Daoy (cell line): ENCODE measurements at regions not wholly inside any gene's neighbourhood (a gene's known extent, or its start where the extent isn't known, plus 50 kb on each side); places are given as distances from the start of the nearest gene placed in this dataset.

ENCODE experiments used
- DNase-seq: peaks from one replicate; pipeline ENCODE4 v3.0.0-alpha.2; 2015; ENCODE audit warnings: low read depth

DNA sequence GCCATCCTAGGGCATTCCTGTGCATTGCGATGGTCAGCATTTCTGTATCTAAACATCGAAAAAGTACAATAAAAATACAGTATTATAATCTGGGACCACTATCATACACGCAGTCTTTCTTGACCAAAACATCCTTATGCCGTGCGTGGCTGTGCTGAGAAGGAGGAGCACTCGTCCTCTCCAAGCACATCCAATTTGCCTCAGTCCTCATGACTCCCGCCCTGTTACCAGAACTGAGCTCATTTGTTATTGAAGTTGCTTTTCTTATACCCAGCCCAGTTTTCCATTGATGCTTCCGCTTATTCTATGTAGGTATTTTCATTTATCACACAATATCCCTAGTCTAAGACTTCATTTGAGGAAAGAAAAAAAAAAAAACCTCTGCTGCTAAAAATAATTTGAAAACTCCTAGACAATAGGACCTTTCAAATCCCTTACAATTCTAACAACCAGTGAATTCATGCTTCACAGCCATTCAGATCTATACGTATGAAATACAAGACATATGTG is 236.9 kb upstream of the PLEKHG7 start:
- DNase-seq = no peak

DNA sequence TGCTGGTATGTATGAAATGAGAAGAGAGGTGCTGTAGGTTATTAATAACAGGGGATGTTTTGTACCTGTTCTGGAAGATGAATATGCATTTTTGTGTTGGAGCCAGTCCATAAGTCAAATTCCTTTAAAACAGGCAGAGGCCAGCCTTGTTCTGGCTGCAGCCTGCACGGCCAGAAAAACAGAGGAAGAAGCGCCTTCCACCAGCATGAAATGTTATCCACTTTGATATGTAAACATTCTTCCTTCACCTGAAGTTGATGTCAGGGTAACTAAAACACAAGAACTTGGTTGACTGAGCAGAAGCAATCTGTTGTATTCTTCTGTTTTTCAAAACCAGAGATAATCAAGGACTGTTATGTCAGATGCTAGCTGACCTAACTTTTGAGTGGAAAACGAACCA is 237.9 kb upstream of the PLEKHG7 start:
- no peak for DNase-seq

DNA sequence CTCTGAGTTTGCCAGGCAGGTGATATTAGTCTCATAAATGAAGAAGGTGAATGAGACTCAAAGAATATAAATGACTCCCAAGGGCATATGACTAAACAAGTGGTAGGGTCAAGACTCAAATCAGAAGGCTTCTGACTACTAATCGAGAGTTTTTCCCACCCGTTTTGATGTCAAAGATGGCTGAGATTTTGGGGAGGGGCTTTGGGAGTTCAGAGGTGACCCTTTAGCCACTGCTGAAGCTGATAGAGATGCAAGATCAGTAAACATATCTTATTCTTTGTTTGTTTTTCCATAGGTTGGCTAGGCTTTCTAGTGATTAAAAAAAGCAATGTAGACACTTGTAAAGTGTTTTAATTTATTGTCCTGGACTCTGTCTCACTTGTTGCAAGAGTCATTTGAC is 239.6 kb upstream of the PLEKHG7 start:
- DNase-seq = no peak

GRCh38 chr12:92462527-92462926 is 240.3 kb upstream of the PLEKHG7 start:
- DNase-seq = no peak

DNA sequence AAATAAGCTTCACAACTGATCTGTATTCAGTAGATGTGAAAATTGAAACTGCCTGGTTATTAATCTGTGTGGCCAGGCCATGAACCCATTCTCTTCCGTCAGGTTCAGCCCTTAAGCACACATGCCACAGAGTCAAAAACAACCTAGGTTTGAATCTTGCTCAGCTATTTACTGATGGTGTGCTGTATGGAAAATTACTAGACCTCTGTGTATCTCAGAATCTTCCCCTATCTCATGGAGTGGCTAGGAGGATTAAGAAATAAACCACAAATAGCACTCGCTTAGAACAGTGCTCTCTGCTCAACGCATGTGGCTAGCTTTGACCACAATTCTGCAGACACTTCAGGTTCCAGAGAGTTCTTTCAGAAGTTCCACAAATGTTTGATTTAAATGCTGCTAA is 240.7 kb upstream of the PLEKHG7 start:
- DNase-seq = no peak

DNA sequence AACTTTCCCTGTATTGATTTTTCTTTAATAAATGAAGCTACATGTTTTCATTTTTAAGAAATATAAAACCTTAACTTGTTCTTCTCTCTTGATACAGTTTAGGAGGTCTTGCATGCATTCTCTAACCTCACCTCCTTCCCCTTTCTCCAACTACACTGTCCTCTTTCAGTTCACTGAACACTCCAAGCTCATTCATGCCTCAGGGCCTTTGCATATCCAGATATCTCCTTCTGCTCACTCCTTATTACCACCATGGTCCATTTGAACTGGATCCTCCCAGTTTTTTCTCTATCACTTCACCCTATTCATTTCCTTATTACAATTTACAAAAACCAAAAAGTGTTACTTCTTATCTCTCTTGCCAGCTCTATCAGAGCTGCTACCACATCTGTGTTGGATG is 242.9 kb upstream of the PLEKHG7 start:
- no peak for DNase-seq

DNA sequence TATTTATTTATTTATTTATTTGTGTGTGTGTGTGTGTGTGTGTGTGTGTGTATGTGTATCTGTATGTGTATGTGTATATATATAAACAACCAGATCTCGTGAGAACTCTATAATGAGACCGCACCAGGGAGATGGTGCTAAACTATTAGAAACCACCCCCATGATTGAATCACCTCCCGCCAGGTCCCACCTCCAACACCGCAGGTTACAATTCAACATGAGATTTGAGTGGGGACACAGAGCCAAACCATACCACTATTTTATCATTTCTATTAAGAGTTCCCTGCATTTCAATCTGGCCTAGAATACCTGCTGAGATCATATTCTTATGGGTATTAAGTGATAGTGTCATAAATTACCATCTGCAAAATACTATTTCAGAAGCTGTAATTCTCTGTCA is 243.8 kb upstream of the PLEKHG7 start:
- no peak for DNase-seq

DNA sequence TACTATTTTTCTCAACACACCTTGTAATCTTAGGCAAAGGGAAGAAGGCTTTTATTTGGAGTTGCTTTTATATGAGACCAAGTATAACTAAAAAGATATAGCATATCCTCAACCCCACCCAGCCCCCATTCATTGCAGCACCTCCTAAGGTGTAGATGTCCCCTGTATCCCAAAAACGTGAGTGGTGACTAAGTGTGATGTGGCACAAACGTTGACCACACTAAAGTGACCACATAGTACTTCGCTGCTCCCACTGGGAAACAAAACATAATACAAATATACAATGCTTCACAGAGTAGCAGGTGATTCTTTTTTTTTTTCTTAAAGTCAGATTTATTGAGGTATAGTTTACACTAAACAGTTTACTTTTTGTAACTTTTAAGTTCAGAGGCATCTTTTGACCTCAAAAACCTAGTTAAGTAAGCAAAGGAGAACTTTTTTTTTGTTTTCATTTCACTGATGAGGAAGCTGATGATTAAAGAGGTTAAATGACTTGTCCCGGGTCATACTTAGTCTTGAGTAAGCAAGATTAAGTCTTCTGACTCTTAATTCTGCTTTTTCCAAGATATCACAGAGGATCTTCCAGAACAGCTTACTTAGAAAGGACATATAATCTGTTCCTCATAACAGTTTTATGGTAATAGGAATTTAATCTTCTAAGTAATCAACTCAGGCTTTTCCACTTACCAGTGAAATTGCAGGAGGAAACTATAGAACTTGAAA is 245.2 kb upstream of the PLEKHG7 start:
- no peak for DNase-seq

DNA sequence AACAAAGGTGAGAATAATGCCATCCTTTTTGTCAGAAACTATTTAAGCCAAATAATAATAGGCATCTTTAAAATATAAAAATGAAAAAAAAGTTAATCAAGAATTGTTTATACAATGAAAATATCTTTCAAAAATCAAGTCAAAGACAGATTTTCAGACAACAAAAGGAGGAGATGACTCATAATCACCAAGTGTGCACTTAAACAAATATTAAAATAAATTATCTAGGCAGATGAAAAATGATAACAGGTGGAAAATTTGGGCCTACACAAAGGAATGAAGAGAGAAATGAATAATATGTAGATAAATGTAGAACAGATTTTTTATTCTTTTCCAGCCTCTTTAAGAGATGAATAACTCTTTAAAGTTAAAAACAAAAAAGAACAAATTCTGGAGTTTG is 250.0 kb upstream of the PLEKHG7 start:
- no peak for DNase-seq

DNA sequence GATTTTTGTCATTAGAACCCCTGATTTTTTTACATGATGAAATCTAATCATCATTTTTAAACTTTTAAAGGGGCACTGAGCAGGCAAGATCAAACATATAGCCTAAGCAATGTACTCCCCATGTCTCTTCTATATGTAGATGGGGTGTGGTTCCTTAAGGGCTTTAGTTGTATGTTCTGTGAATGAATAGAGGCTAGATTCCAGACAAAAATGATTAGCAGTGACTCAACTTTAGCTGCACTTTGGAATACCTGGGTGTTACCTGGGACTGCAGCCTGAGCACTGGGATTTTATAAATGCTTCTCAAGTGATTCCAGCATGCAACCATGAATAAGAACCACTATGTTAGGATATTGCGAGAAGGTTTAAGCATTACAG is 256.7 kb upstream of the PLEKHG7 start:
- no peak for DNase-seq

GRCh38 chr12:92445253-92446082 is 257.3 kb upstream of the PLEKHG7 start:
- no peak for DNase-seq

GRCh38 chr12:92444763-92445162 is 258.0 kb upstream of the PLEKHG7 start:
- DNase-seq = no peak

- DNase-seq = no peak
Measured at GRCh38 chr12:92442782-92443181, 260.0 kb upstream of the PLEKHG7 start.

GRCh38 chr12:92440072-92440471 is 262.7 kb upstream of the PLEKHG7 start:
- DNase-seq = no peak

DNA sequence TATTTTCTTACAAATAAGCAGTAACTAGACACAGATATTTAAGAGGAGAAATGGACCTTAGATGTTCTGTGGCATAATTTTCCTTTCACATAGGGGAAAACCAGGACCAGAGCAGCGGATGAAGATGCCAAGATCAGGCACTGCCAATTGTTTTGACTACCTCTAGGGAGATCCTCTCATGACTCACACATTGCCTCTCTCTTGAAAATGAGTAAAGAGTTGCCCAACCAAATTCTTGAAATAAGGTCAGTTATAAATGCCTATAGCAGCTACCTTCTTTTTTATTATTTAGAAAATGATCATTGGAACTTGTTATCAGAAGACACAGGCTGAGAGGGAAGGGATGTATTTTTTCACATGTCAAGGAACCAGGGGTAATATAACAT is 263.4 kb upstream of the PLEKHG7 start:
- peak; percentile 65 for DNase-seq

GRCh38 chr12:92438641-92439419 is 264.0 kb upstream of the PLEKHG7 start:
- DNase-seq = peak; percentile 10

- no peak for DNase-seq
Measured at GRCh38 chr12:92437452-92437851, 265.3 kb upstream of the PLEKHG7 start.

DNA sequence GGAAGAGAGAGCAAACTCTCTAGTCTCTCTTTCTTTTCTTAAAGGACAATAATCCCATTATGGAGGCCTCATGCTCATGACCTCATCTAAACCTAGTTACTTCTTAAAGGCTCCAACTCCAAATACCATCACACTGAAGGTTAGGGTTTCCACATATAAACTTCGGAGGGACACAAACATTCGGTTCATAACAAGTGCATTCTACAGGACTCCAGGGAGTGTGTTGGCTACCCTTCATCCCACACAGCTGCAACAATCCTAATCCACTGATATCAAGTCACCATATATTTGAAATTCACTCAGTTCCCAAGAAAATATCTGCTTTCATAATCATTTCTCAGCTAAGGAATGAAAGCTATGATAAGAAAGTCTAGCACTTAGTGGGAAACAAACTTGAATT is 265.9 kb upstream of the PLEKHG7 start:
- DNase-seq = no peak

GRCh38 chr12:92434607-92435025 is 268.2 kb upstream of the PLEKHG7 start:
- DNase-seq = no peak

- DNase-seq = no peak
Measured at GRCh38 chr12:92432724-92433441, 269.9 kb upstream of the PLEKHG7 start.

DNA sequence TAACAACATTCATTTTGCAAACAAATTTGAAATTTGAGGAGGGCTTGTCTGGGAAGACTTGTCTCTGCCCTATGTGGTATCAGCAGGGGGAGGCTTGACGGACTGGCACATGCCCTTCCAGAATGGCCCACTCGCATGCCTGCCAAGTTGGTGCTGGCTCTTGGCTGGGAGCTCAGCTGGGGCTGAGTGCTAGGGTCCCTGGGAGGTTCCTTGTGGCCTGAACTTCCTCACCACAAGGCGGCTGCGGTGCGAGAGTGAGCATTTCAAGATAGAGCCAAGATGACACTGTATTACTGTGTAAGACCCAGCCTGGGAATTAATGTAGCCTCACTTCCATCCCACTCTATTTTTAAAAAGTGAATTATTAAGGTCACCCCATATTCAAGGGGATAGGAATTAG is 271.6 kb upstream of the PLEKHG7 start:
- peak; percentile 35 for DNase-seq

DNA sequence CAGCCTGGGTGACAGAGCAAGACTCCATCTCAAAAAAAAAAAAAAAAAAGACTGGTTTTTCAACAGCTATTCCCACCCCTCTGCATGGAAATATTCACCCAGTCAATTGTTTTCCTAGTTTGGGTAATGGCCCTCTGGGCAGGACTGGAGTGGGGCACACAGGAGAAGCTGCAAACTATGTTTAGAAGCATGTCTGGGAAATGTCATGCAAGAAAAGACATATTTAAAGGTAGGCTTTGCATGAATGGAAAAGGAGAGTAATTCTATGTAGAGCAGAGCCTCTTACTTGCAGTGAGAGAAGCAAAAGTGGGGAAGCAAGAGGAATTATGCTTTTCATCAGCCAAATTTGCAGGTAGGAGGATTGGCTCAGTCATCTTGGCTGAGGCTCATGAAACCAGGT is 276.5 kb upstream of the PLEKHG7 start:
- no peak for DNase-seq
